GM12878 (cell line): ENCODE measurements at regions not wholly inside any gene's neighbourhood (a gene's known extent, or its start where the extent isn't known, plus 50 kb on each side); places are given as distances from the start of the nearest gene placed in this dataset.

Experiments used
- ATAC-seq: fragments of 200-7000 bp; cut with Tn5 transposase; 3 replicates; pipeline ENCODE4 v1.9.1; 2020; ENCODE audit warnings: mild to moderate bottlenecking, moderate library complexity
- BruUV-seq: library from RNA; stranded (reverse); fragments of 400-500 nt; replicated peaks from 2 replicates; lab custom pipeline; 2021; lab: Mats Ljungman, UMichigan
- CTCF ChIA-PET: fragments of 300-600 bp; sonication (Branson Sonifier 250); formaldehyde crosslinking; extraction: SDS; loops from one replicate; lab custom pipeline; 2021; ENCODE audit warnings: inconsistent platforms; lab: Yijun Ruan, JAX
- POLR2A ChIA-PET: fragments of 350-600 bp; formaldehyde crosslinking; extraction: SDS; loops from one replicate; lab custom pipeline; 2021; ENCODE audit warnings: inconsistent platforms; lab: Charles Lee
- RAD21 ChIA-PET: fragments of 300-600 bp; sonication (Branson Sonifier 250); formaldehyde crosslinking; loops from one replicate; lab custom pipeline; 2023; ENCODE audit warnings: antibody characterized with exemption; ENCODE audit not compliant: unreplicated experiment; lab: Charles Lee
- SMC1A ChIA-PET: fragments of 300-600 bp; sonication (Branson Sonifier 250); formaldehyde crosslinking; loops from one replicate; lab custom pipeline; 2023; ENCODE audit not compliant: unreplicated experiment, uncharacterized antibody; lab: Charles Lee
- DNase-seq: peaks from one replicate; pipeline ENCODE4 v3.0.0-alpha.2; 2011; ENCODE audit warnings: low read depth, low spot score
- FAIRE-seq: peaks from 3 replicates; lab custom pipeline; 2011; peaks lifted over from hg19 to GRCh38; lab: Jason Lieb, UNC
- H2AFZ ChIP-seq: 2 replicates; pipeline ENCODE4 v1.6.0; 2011; ENCODE audit warnings: low read depth, low read length, control low read depth; ENCODE audit not compliant: control insufficient read depth
- H3K27ac ChIP-seq: 2 replicates; pipeline ENCODE4 v1.5.1; 2011; ENCODE audit warnings: control low read depth; ENCODE audit not compliant: control insufficient read depth, insufficient read depth
- H3K27me3 ChIP-seq, 2 experiments: replicated peaks in 1 of 2; 2 replicates each; pipeline versions ENCODE4 v1.6.0 to v1.6.1; 2011; ENCODE audit warnings: low read length in 1 of 2; ENCODE audit not compliant: control insufficient read depth in 2 of 2, insufficient read depth in 2 of 2
- H3K36me3 ChIP-seq, 2 experiments: 2 replicates each; pipeline ENCODE4 v1.5.1; 2011; ENCODE audit warnings: low read length in 1 of 2; ENCODE audit not compliant: control insufficient read depth in 2 of 2, insufficient read depth in 2 of 2
- H3K4me1 ChIP-seq: 2 replicates; pipeline ENCODE4 v1.6.1; 2011; ENCODE audit warnings: mild to moderate bottlenecking, low read length, moderate library complexity, mixed read lengths; ENCODE audit not compliant: control insufficient read depth, insufficient read depth
- H3K4me2 ChIP-seq: 2 replicates; pipeline ENCODE4 v1.6.0; 2011; ENCODE audit warnings: control low read depth; ENCODE audit not compliant: control insufficient read depth, insufficient read depth
- H3K4me3 ChIP-seq: fragments of 200-600 bp; sonication (generic); 2 replicates; pipeline ENCODE4 v1.5.1; 2016
- H3K79me2 ChIP-seq: 2 replicates; pipeline ENCODE4 v1.6.0; 2011; ENCODE audit warnings: low read length; ENCODE audit not compliant: control insufficient read depth, insufficient read depth
- H3K9ac ChIP-seq: 2 replicates; pipeline ENCODE4 v1.8.0; 2011; ENCODE audit warnings: low read length, control low read depth, mixed read lengths; ENCODE audit not compliant: control insufficient read depth, insufficient read depth
- H3K9me3 ChIP-seq: replicated peaks from 3 replicates; pipeline ENCODE4 v1.5.1; 2011; ENCODE audit warnings: mild to moderate bottlenecking, low read length; ENCODE audit not compliant: control insufficient read depth, insufficient read depth
- H4K20me1 ChIP-seq: 2 replicates; pipeline ENCODE4 v1.6.0; 2011; ENCODE audit not compliant: control insufficient read depth, insufficient read depth
- BRCA1 ChIP-seq: IDR thresholded peaks from 2 replicates; pipeline ENCODE4 v1.6.1; 2011; ENCODE audit warnings: low read depth, low read length, improper control_type of control experiment
- CBX3 ChIP-seq: fragments of 200-600 bp; sonication (generic); IDR thresholded peaks from 2 replicates; pipeline ENCODE4 v1.6.1; 2016; ENCODE audit warnings: low read depth, borderline replicate concordance
- CHD2 ChIP-seq: IDR thresholded peaks from 2 replicates; pipeline ENCODE4 v1.6.1; 2011; ENCODE audit warnings: low read depth, low read length, improper control_type of control experiment, borderline replicate concordance
- ELK1 ChIP-seq: IDR thresholded peaks from 2 replicates; pipeline ENCODE4 v1.6.1; 2012; ENCODE audit warnings: low read depth, low read length, improper control_type of control experiment
- EZH2 ChIP-seq: IDR thresholded peaks from 2 replicates; pipeline ENCODE4 v1.6.1; 2012; ENCODE audit warnings: low read depth, mild to moderate bottlenecking, control low read depth, inconsistent platforms, low read length, borderline replicate concordance; ENCODE audit not compliant: control insufficient read depth
- KAT2A ChIP-seq: conservative IDR thresholded peaks from 2 replicates; pipeline ENCODE4 v1.6.1; 2011; ENCODE audit warnings: low read depth, low read length; ENCODE audit not compliant: control insufficient read depth
- MTA2 ChIP-seq: fragments of 450-650 bp; IDR thresholded peaks from 2 replicates; pipeline ENCODE4 v1.6.1; 2016; ENCODE audit warnings: low read depth, mild to moderate bottlenecking, moderate library complexity
- MXI1 ChIP-seq: fragments of 150-350 bp; IDR thresholded peaks from 2 replicates; pipeline ENCODE4 v1.6.1; 2011; ENCODE audit warnings: low read depth, mild to moderate bottlenecking, inconsistent platforms, low read length, improper control_type of control experiment
- NR2F1 ChIP-seq: fragments of 450-650 bp; conservative IDR thresholded peaks from 2 replicates; pipeline ENCODE4 v1.6.1; 2017; ENCODE audit warnings: mild to moderate bottlenecking
- NRF1 ChIP-seq: conservative IDR thresholded peaks from 2 replicates; pipeline ENCODE4 v1.6.1; 2011; ENCODE audit warnings: mild to moderate bottlenecking, low read depth, low read length, improper control_type of control experiment
- SMAD1 ChIP-seq: fragments of 450-650 bp; IDR thresholded peaks from 2 replicates; pipeline ENCODE4 v1.6.1; 2018; ENCODE audit warnings: mild to moderate bottlenecking, low read depth; ENCODE audit not compliant: partially characterized antibody
- YY1 ChIP-seq: IDR thresholded peaks from 2 replicates; pipeline ENCODE4 v1.6.1; 2011; ENCODE audit warnings: low read depth, mild to moderate bottlenecking, low read length
- WGBS: methylation state at CpG from one replicate; pipeline ENCODE4 v1.1.6; 2016; ENCODE audit warnings: low lambda C conversion rate; ENCODE audit not compliant: insufficient replicate concordance, insufficient coverage; ENCODE audit errors: missing lambda C conversion rate; 5-methylcytosine and 5-hydroxymethylcytosine counted together
- in situ Hi-C: fragments of 300-500 bp; cut with MboI; formaldehyde crosslinking; loops from 9 replicates; pipeline ENCODE4 v1.14.3; 2018; ENCODE audit warnings: mixed read lengths
- intact Hi-C: fragments of 100-400 bp; cut with micrococcal nuclease; formaldehyde crosslinking; loops from one replicate; pipeline ENCODE4 v1.14.2; 2022; ENCODE audit not compliant: unreplicated experiment

- Histone ChIP-seq H3K27me3 (no peaks in the 10 kb centered on the region; a peak in 1 of 4 replicates), H3K27ac (no peak overlapping the region), H4K20me1 (no peaks in the 10 kb centered on the region), H3K9ac (no peak overlapping the region), H3K4me3 (no peak overlapping the region), H3K79me2 (no peaks in the 10 kb centered on the region), H3K9me3 (no peaks in the 10 kb centered on the region), H3K36me3 (no peaks in the 10 kb centered on the region), H3K4me2 (no peak overlapping the region), H3K4me1 (no peaks in the 10 kb centered on the region), H2AFZ (no peak overlapping the region)
- BruUV-seq = no TSS peak
- in situ Hi-C loops = no loop called here
- DNase-seq (no peak), ATAC-seq (no peak), FAIRE-seq (no peak)
- RAD21 ChIA-PET = no interaction called here
- CTCF ChIA-PET = interaction anchor here (1.1 kb wide), 1 partner anchor 595 kb away, joined by 3 read pairs; no protein-coding TSS in a partner anchor
- SMC1A ChIA-PET = no interaction called here
- TF ChIP-seq NRF1 (no peak), SMAD1 (no peak), MTA2 (no peak), CHD2 (no peak), NR2F1 (no peak), BRCA1 (no peak), YY1 (no peak)
- POLR2A ChIA-PET = no interaction called here
- WGBS = 29% methylated on average over 4 of the region's 4 CpGs
- intact Hi-C loops = no loop called here
Measured at GRCh38 chr17:5817475-5818395, 233.4 kb upstream of the NLRP1 start.

- POLR2A ChIA-PET = no interaction called here
- in situ Hi-C loops (no loop called here), intact Hi-C loops (no loop called here)
- H3K36me3 ChIP-seq = no peaks in the 10 kb centered on the region
- CTCF ChIA-PET = no interaction called here
- FAIRE-seq = no peak
- BruUV-seq = no TSS peak
- no peaks in the 10 kb centered on the region for H3K4me1 ChIP-seq
- H3K9me3 ChIP-seq = no peaks in the 10 kb centered on the region
- no peaks in the 10 kb centered on the region; a peak in 1 of 4 replicates for H3K27me3 ChIP-seq
- no peaks in the 10 kb centered on the region for H3K79me2 ChIP-seq
- no peak for ATAC-seq
- RAD21 ChIA-PET = no interaction called here
- SMC1A ChIA-PET = no interaction called here
- H3K9ac ChIP-seq = no peak overlapping the region
- DNase-seq = no peak
- H3K27ac ChIP-seq = no peak overlapping the region
- H2AFZ ChIP-seq = no peak overlapping the region
- H3K4me2 ChIP-seq = no peak overlapping the region
- WGBS = 0% methylated on average over 1 of the region's 2 CpGs
- no peaks in the 10 kb centered on the region for H4K20me1 ChIP-seq
- H3K4me3 ChIP-seq = no peak overlapping the region
- TF ChIP-seq KAT2A (no peak), MXI1 (no peak), CBX3 (no peak), EZH2 (no peak), ELK1 (no peak)
Measured at GRCh38 chr17:5819396-5819795, 235.1 kb upstream of the NLRP1 start.
